ENCODE measurements at regions not wholly inside any gene's neighbourhood (a gene's known extent, or its start where the extent isn't known, plus 50 kb on each side); places are given as distances from the start of the nearest gene placed in this dataset.

DNA sequence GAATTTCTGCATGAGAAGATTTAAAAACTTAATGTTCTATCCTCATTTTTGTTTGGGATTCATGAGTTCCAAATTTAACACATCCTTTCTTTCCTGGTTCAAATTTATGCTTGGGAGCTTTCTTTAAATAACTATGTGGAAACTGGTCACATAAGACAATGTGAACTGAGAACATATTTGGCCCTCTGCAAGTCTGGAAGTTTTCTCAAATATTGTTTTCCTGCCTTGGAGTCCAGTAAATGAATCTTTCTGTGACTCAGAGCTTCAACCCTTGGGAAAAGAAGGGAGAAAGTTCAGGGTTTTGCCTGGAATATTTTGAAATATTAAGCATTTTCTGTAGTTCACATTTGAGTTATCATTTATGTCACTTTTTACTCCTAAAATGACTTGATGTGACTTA is 559.0 kb upstream of the NRP1 start (continued):
- no peak for TF ChIP-seq SP1 (IDR thresholded peaks at IDR 0.05; ENCODE audit: low read depth, low read length)
- no peak for TF ChIP-seq CREB1 (IDR thresholded peaks at IDR 0.05)
- TF ChIP-seq SUZ12 (IDR thresholded peaks at IDR 0.05; ENCODE audit: low read length): no peak

Measured in H1 (cell line).